ENCODE measurements at regions not wholly inside any gene's neighbourhood (a gene's known extent, or its start where the extent isn't known, plus 50 kb on each side); places are given as distances from the start of the nearest gene placed in this dataset.

DNA sequence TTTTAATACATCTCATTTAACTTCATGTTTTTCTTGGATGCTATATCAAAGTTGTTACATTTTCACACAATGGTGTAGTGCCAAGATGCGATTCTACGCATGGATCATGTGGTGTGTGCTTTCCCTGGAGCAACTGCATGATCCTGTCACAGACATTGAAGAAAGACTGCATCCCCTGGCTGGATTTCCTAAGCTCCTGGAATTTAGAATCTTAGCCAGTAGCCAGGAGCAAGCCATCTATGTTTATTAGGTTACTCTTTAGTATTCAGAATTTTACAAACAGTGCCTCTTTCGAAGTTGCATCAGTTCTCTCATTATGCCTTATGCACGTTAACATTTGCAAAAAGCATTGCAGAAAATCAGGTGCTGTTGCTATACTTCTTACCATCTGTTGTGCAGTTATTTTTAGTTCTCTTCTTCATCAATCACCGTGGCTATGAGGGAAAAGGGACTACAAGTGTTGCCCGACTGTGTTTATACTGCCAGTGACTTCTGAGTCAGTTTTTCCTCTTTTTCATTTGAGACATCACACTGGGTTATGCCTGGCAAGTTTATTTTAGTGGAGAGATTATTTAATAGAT is 584.2 kb downstream of the BCKDHB start:
- TF ChIP-seq, protein P1, sequence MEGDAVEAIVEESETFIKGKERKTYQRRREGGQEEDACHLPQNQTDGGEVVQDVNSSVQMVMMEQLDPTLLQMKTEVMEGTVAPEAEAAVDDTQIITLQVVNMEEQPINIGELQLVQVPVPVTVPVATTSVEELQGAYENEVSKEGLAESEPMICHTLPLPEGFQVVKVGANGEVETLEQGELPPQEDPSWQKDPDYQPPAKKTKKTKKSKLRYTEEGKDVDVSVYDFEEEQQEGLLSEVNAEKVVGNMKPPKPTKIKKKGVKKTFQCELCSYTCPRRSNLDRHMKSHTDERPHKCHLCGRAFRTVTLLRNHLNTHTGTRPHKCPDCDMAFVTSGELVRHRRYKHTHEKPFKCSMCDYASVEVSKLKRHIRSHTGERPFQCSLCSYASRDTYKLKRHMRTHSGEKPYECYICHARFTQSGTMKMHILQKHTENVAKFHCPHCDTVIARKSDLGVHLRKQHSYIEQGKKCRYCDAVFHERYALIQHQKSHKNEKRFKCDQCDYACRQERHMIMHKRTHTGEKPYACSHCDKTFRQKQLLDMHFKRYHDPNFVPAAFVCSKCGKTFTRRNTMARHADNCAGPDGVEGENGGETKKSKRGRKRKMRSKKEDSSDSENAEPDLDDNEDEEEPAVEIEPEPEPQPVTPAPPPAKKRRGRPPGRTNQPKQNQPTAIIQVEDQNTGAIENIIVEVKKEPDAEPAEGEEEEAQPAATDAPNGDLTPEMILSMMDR (IDR thresholded peaks at IDR 0.05 in 4 of 5, conservative IDR thresholded peaks at IDR 0.05 in 1 of 5), result no peak
- no peak for TF ChIP-seq POLR2A (IDR thresholded peaks at IDR 0.05)

Data from gastrocnemius medialis (tissue), 4 donors.